GM21786 (cell line): ENCODE measurements at regions not wholly inside any gene's neighbourhood (a gene's known extent, or its start where the extent isn't known, plus 50 kb on each side); places are given as distances from the start of the nearest gene placed in this dataset.
"Not testable (repeated sequence)": the region's sequence is repeated elsewhere in the genome, so short reads cannot be mapped to it uniquely, and the experiment has no call there.

ENCODE experiments used
- ATAC-seq: cut with Tn5 transposase; IDR thresholded peaks from one replicate; pipeline ENCODE4 v1.9.1; 2021; ENCODE audit not compliant: unreplicated experiment

GRCh38 chr1:191709215-191709614 is 449.0 kb upstream of the RGS18 start:
- no peak for ATAC-seq

DNA sequence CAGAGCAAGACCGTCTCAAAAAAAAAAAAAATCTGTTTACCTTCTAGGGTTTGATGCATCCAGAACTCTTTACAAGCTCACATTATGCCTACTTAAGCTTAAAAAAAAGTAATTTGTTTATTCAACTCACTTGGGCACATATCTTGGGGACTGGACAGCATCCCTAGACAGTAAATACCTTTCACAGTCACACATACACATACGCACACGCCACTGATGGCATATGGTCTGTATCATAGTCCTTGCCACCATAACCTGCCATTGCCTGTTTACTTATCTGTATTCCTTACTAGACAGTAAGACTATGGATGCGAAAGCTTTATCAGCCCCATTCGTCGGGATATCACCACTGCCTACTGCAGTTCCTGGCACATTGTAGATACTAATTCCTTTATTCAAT is 446.3 kb upstream of the RGS18 start:
- no peak for ATAC-seq

DNA sequence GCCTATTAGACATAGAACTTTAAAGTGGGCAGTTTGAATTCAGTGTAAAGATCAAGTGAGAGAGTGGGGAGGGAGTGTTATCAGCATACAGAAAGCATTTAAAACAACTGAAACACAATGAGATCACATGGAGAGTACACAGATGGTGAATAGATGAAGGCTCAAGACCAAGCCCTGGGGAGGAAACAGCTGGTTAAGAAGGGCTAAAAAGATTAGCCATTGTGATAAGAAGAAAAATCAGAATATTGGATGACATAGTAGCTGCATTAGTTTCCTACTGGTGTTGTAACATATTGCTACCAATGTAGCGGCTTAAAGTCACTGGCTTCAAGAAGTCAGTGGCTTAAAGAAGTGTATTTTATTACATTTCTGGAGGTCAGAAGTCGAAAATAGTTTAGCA is 443.4 kb upstream of the RGS18 start:
- no peak for ATAC-seq

DNA sequence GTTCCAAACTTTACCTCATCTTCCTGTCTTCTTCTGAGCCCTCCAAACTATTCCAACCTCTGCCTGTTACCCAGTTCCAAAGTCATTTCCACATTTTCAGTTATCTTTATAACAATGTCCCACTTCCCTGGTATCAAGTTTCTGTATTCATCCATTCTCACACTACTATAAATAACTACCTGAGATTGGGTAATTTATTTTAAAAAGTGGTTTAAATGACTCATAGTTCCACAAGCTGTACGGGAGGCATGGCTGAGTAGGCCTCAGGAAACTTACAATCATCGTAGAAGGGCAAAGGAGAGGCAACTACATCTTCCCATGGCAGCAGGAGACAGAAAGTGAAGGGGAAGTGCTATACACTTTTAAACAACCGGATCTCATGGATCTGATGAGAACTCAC is 428.5 kb upstream of the RGS18 start:
- no peak for ATAC-seq

GRCh38 chr1:191731608-191732302 is 426.5 kb upstream of the RGS18 start:
- not testable (repeated sequence) for ATAC-seq

DNA sequence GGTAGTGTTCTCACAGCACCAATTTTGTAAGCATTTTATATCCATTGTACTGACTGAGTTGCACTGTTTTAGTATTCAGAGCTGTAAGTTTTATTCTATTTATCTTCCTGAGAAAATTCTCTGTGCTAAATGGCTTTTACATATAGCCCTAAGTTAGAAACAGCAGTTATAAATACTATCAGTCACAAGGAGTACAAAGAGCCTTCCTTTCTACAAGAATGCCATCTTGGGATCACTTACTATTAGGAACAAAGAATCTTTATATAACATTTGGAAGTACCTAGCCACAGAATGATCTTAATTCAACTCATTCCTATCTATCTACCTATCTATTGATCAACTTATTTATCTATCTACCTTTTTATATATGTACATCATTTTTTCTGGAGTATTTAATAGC is 423.9 kb upstream of the RGS18 start:
- ATAC-seq, result no peak

- no peak for ATAC-seq
These were observed 418.7 kb upstream of the RGS18 start for GRCh38 chr1:191739544-191739943.

- ATAC-seq, result no peak
These were observed 405.9 kb upstream of the RGS18 start for GRCh38 chr1:191752342-191752741.

DNA sequence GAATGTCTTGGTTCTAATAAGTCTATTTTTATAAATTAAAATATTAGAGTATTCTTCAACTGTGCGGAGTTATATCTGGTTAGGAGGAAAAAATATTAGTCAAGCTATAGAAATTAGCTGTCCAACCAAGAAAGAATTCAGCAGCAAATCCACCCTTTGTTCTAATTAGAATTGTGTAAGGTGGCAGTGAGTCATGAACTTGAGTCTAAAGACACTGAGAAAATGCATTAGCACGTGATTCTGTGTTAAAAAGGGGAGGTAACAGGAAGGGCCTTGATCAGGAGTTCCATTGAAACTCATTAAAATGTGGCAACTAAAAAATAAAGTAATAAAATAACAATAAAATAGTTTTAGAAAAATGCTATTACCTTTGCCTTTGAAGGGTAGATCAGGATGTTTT is 398.2 kb upstream of the RGS18 start:
- ATAC-seq, result no peak

- ATAC-seq, result no peak
These were observed 369.7 kb upstream of the RGS18 start for GRCh38 chr1:191788551-191788950.

DNA sequence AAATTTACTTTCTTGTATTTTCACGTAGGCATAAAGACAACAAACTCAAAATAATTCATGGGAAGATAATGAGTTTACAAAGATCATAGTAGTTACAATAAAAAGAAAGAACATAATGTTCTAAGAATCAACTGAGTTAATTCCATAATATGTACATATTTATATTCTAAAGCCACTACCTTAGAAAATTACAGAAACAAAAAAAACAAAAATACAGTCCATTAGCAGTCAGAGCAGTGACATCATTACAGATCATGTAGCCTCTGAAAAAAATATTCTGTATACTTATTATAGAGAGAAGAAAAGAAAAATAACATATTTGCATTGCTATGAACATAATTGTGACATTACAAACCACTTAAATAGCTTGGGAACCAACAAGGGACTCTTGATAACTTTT is 360.1 kb upstream of the RGS18 start:
- ATAC-seq, result no peak

DNA sequence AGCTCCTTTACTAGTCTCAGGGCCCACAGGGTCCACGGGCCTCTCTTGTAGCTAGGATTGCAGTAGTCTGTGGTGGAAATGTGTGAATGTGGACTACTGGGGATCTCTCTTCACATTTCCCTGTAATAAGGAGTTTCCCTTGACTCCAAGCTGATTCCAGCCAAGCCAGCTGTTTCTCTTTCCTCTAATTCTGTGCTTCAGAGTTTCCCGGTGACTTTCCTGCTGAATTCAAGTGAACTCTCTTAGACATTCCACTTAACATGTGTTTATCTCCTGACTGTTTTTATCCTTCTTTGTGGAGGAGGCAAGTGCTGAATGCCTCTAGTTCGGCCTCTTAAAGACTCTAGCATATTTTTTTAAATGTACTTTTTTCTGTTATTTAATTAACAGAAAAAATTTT is 354.0 kb upstream of the RGS18 start:
- ATAC-seq, result no peak

- not testable (repeated sequence) for ATAC-seq
These were observed 344.7 kb upstream of the RGS18 start for GRCh38 chr1:191813593-191813992.

- ATAC-seq, result no peak
These were observed 340.1 kb upstream of the RGS18 start for GRCh38 chr1:191818198-191818597.

- ATAC-seq, result no peak
These were observed 326.7 kb upstream of the RGS18 start for GRCh38 chr1:191831572-191831971.

GRCh38 chr1:191839891-191840290 is 318.4 kb upstream of the RGS18 start:
- ATAC-seq, result no peak

- no peak for ATAC-seq
These were observed 306.3 kb upstream of the RGS18 start for GRCh38 chr1:191851799-191852595.

DNA sequence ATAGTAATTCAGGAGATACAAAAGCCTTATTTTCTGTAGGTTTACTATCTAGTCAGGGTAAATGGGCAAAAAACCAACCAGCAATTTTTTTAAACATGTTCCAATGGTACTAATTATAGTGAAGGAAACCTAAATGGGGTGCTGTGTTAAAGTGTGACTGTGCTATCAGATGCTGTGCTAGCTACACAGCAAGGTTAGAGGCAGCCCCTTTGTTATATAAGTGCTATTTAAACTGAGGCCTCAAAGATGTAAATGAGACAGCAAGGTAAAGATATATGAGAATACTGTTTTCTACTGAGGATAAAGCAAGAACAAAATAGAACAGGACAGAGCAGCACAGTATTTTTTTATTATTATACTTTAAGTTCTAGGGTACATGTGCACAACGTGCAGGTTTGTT is 305.4 kb upstream of the RGS18 start:
- no peak for ATAC-seq

DNA sequence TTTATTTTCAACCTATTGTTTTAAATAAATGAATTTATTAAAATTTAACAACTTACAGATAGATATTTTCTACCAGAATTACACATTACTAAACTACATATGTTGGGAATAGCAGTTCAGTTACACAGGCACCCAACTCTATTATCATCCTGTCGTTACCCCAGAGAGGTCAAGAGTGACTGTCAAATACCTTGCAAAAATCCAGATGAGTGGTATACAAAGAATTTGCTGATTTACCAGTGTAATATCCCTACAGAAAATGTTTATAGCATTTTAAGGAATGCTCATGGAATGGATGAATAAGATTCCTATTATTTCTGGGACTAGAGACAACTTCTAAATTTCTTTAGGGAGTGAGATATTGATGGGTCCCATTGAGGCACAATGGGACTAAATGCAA is 300.7 kb upstream of the RGS18 start:
- no peak for ATAC-seq

DNA sequence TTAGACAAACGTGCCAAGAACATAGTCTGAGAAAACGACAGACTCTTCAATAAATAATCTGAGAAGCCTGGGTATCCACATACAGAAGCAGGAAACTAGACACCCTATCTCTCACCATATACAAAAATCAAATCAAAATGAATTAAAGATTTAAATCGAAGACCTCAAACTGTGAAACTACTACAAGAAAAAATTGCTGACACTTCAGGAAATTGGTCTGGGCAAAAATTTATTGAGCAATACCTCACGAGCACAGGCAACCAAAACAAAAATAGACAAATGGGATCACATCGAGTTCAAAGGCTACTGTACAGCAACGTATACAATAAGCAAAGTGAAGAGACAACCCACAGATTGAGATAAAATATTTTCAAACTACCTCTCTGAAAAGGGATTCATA is 292.8 kb upstream of the RGS18 start:
- ATAC-seq, result no peak

GRCh38 chr1:191866155-191866554 is 292.1 kb upstream of the RGS18 start:
- no peak for ATAC-seq

DNA sequence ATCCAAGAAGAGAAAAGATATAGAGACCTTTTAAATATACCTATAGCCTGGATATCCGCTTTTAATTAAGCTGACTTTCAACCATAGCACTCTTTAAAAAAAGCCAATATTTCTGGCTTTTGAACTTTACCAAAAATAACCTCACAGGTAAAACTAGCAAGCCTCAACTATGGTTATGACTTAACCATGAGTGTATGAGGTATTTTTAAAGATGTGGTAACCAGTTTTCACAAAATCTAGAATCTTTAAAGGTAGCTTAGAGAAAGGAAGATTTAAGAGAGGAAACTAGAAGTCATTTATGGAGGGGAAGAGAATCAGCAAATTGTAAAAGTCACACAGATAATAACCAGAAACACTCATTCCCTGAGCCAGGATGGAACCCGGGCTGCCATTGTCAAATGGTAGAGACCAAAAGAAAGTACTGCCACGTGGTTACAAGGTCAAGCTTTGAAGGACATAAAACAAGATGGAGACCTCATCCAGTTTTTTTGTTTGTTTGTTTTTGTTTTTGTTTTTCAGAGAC is 288.4 kb upstream of the RGS18 start:
- no peak for ATAC-seq
